ENCODE measurements at regions not wholly inside any gene's neighbourhood (a gene's known extent, or its start where the extent isn't known, plus 50 kb on each side); places are given as distances from the start of the nearest gene placed in this dataset.

- no peak for TF ChIP-seq CTCF (IDR thresholded peaks at IDR 0.05; ENCODE audit: unreplicated experiment)
- peak overlapping the region; percentile 60 for H3K27ac Mint-ChIP-seq
- H3K36me3 Mint-ChIP-seq: no peaks in the 10 kb centered on the region
- H3K9me3 Mint-ChIP-seq: peaks cover 15% of the 10 kb centered on the region
- peaks cover 33% of the 10 kb centered on the region for H3K4me1 Mint-ChIP-seq
- H3K27me3 Mint-ChIP-seq (ENCODE audit: low read depth): no peaks in the 10 kb centered on the region
- H3K4me3 Mint-ChIP-seq: no peak overlapping the region
- no peak for DNase-seq (ENCODE audit: low spot score in 2 of 2, unreplicated experiment in 2 of 2)
Observed at GRCh38 chr3:40877631-40878463, 321.5 kb upstream of the CTNNB1 start.

- no peak for TF ChIP-seq CTCF (IDR thresholded peaks at IDR 0.05; ENCODE audit: unreplicated experiment)
- no peaks in the 10 kb centered on the region for H3K36me3 Mint-ChIP-seq
- no peak overlapping the region for H3K4me3 Mint-ChIP-seq
- H3K27me3 Mint-ChIP-seq (ENCODE audit: low read depth): no peaks in the 10 kb centered on the region
- H3K9me3 Mint-ChIP-seq: peaks cover 15% of the 10 kb centered on the region
- H3K4me1 Mint-ChIP-seq: peaks cover 28% of the 10 kb centered on the region
- H3K27ac Mint-ChIP-seq: peak overlapping the region; percentile 60
- DNase-seq (ENCODE audit: low spot score in 2 of 2, unreplicated experiment in 2 of 2): no peak
Observed at GRCh38 chr3:40878464-40878905, 320.8 kb upstream of the CTNNB1 start.

- no peak for DNase-seq (ENCODE audit: low spot score in 2 of 2, unreplicated experiment in 2 of 2)
- H3K36me3 Mint-ChIP-seq: peaks cover 3% of the 10 kb centered on the region
- peaks cover 32% of the 10 kb centered on the region for H3K4me1 Mint-ChIP-seq
- TF ChIP-seq CTCF (IDR thresholded peaks at IDR 0.05; ENCODE audit: unreplicated experiment): no peak
- no peaks in the 10 kb centered on the region for H3K27me3 Mint-ChIP-seq (ENCODE audit: low read depth)
- peaks cover 20% of the 10 kb centered on the region for H3K9me3 Mint-ChIP-seq
- H3K4me3 Mint-ChIP-seq: no peak overlapping the region
- H3K27ac Mint-ChIP-seq: peak overlapping the region; percentile 17
Observed at GRCh38 chr3:40885430-40885829, 313.9 kb upstream of the CTNNB1 start.

GRCh38 chr3:40886660-40887425 is 312.5 kb upstream of the CTNNB1 start:
- H3K4me1 Mint-ChIP-seq: peaks cover 32% of the 10 kb centered on the region
- no peak overlapping the region for H3K4me3 Mint-ChIP-seq
- H3K9me3 Mint-ChIP-seq: peaks cover 15% of the 10 kb centered on the region
- H3K27ac Mint-ChIP-seq: no peak overlapping the region
- H3K36me3 Mint-ChIP-seq: peaks cover 3% of the 10 kb centered on the region
- H3K27me3 Mint-ChIP-seq (ENCODE audit: low read depth): no peaks in the 10 kb centered on the region
- no peak for TF ChIP-seq CTCF (IDR thresholded peaks at IDR 0.05; ENCODE audit: unreplicated experiment)
- DNase-seq (ENCODE audit: low spot score in 2 of 2, unreplicated experiment in 2 of 2): no peak

GRCh38 chr3:40891186-40891585 is 308.1 kb upstream of the CTNNB1 start:
- no peaks in the 10 kb centered on the region for H3K9me3 Mint-ChIP-seq
- H3K27me3 Mint-ChIP-seq (ENCODE audit: low read depth): no peaks in the 10 kb centered on the region

More at GRCh38 chr3:40891186-40891585, 308.1 kb upstream of the CTNNB1 start:
- no peak for DNase-seq (ENCODE audit: low spot score in 2 of 2, unreplicated experiment in 2 of 2)
- TF ChIP-seq CTCF (IDR thresholded peaks at IDR 0.05; ENCODE audit: unreplicated experiment): no peak
- peaks cover 11% of the 10 kb centered on the region for H3K4me1 Mint-ChIP-seq
- no peaks in the 10 kb centered on the region for H3K36me3 Mint-ChIP-seq
- no peak overlapping the region for H3K27ac Mint-ChIP-seq
- no peak overlapping the region for H3K4me3 Mint-ChIP-seq
